ENCODE measurements at regions not wholly inside any gene's neighbourhood (a gene's known extent, or its start where the extent isn't known, plus 50 kb on each side); places are given as distances from the start of the nearest gene placed in this dataset.

DNA sequence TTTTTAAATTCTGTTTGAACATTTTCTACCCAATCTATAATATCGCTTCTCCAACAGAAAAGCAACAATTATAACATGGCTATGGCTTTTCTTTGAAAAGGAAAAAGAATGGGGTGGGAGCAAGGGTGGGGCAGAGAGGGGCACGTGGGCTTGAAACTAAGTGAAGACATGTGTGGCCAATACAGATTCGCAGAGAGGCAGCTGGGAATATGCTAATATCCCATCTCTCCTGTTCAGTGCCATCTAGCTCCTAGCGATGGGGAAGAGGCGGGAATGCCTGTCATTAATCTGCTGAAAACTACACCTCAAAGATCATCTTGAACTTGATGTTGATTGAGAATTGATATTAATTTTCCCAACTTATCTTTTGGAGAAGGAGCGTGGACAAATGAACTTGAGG is 65.5 kb upstream of the ITGA6 start:
- no peak for DNase-seq (ENCODE audit: low read depth)

- no peak for DNase-seq (ENCODE audit: low read depth)
Measured at GRCh38 chr2:172364261-172364660, 63.1 kb upstream of the ITGA6 start.

- no peak for DNase-seq (ENCODE audit: low read depth)
Measured at GRCh38 chr2:172366596-172367150, 60.7 kb upstream of the ITGA6 start.

DNA sequence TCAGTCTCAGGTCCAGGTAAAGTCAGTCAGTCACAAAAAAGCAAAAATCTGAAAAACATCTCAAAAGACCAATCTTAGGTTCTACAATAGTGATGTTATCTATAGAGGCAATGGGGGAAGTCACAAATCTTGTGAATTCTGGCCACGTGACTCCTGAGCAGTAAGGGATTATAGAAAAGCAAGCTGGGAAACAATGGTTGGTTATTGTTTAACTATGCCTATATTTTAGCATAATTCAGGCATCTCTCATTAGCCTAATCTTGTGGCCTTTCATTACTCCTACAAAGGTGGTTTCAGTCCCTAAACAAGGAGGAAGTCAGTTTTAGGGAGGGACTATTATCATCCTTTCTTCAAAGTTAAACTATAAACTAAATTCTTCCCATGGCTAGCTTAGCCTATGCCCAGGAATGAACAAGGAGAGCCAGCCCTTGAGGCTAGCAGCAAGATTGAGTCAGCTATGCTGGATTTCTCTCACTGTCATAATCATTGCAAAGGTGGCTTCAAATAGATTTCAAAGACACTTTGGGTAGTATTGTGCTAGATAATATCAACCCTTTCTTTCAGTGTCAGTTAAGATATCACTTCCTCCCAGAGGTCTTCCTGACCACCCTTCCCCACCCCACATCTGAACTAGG is 56.4 kb upstream of the ITGA6 start:
- DNase-seq (ENCODE audit: low read depth): no peak

DNA sequence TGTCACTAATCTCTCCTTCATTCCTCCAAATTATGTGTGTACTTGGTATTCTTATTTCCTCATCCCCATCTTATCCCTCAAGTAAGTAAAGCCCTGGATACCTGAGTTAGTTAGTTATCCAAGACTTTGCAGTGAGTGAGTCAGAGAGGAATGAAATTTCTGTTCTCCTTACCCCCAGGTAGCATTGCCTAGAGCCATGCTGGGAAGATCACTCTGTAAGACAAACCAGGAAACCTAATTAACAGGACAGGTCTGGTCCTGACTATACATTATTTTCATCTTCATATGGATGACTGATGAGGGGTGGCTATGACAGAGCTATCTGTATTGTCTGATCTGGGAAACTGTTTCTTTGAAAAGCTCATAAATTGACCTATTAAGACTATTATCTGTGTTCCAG is 55.0 kb upstream of the ITGA6 start:
- DNase-seq (ENCODE audit: low read depth): no peak

GRCh38 chr2:172373076-172373475 is 54.3 kb upstream of the ITGA6 start:
- no peak for DNase-seq (ENCODE audit: low read depth)

- DNase-seq (ENCODE audit: low read depth): no peak
Measured at GRCh38 chr2:172373766-172374165, 53.6 kb upstream of the ITGA6 start.

DNA sequence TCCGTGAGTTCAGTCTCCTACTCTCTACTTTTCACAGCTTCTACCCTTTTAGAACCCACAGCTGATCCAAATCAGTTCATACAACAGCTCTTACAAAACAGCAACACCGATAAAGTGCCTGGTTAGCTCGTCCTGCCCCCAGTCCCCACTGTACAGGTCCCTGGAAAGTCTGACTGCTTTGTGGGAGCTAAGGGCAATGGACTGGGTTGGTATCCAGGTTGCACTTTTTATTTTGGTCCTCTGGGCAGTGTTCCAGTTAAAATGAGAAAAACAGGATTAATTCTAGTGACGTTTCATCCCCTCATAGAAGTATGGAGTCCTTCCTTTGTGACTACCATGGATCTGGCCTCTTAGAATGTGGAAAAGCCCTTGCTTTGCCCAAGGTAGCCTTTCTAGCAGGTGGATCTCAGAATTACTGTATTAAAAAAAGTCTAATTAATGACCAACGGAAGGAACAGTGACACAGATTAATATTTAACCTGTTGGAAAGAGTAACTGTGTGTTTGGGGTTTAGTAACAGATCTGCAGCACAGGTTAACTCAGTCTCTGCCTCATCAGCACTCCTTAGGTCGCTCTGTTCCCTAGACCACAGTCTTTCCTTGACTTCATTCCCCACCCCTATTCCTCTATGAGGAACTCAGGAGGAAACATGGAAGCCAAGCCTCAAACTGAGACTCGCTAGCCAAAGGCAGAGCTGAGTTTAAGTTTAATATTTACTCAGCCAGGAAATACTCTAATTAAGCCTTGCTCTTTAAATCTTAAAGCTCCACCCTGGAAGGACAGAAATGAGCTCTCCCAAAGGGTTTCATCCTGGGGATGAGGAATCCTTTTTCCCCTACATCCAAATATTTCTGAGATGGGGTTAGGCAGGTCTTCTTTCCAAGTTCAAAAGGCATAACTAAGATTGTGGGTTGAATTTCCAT is 52.8 kb upstream of the ITGA6 start:
- no peak for DNase-seq (ENCODE audit: low read depth)

GRCh38 chr2:172375251-172375650 is 52.1 kb upstream of the ITGA6 start:
- no peak for DNase-seq (ENCODE audit: low read depth)

DNA sequence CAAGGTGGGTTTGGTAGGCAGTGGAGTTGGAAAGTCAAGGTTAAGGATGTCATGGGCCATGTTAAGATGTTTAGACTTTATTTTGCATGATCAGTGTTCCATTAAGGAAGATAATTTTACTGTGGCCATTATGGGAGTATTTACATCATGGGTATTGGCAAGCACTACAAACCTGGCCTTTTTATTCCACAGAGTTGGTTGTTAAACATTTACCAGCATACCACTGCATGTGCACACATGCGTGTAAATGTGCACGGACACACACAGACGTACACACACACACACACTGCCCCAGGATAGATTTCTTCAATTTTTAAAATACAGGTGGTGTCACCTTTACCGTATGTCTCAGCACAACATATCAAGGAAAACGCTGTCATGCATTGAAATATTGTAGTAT is 51.4 kb upstream of the ITGA6 start:
- no peak for DNase-seq (ENCODE audit: low read depth)

- no peak for DNase-seq (ENCODE audit: low read depth)
Measured at GRCh38 chr2:172376505-172377125, 50.8 kb upstream of the ITGA6 start.

DNA sequence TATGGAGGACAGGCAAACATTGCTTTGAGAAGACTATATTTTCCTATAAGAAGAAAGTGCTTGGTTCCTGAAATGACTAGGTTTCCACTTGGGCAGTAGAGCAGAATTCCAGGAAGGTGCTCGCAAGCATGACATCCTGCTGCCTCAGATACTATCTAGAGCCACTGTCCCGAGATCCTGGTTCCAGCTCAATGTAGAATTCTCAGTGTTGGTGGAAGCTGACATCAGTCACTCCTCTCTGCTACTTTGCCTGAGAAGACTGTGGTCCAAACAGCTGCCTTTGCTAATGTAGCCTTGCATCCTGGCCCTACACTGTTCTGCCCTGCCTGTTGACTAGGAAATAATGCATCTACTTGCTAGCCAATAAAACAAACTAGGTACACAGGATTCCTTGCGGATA is 50.0 kb upstream of the ITGA6 start:
- DNase-seq (ENCODE audit: low read depth): no peak
